ENCODE measurements at regions not wholly inside any gene's neighbourhood (a gene's known extent, or its start where the extent isn't known, plus 50 kb on each side); places are given as distances from the start of the nearest gene placed in this dataset.

GRCh38 chr15:38689522-38689921 is 124.9 kb upstream of the RASGRP1 start:
- Histone ChIP-seq H3K27me3 (ENCODE audit: low read depth, low read length) (no peaks in the 10 kb centered on the region), H3K36me3 (replicated peaks; ENCODE audit: low read depth, low read length) (peaks cover 3% of the 10 kb centered on the region), H3K9ac (ENCODE audit: low read length) (peak overlapping the region; percentile 77), H3K79me2 (ENCODE audit: low read length) (no peaks in the 10 kb centered on the region), H3K27ac (ENCODE audit: low read length) (peak overlapping the region; percentile 92), H3K4me1 (ENCODE audit: low read length) (peaks cover 98% of the 10 kb centered on the region), H3K4me3 (ENCODE audit: low read length) (peak overlapping the region; percentile 59), H4K20me1 (ENCODE audit: insufficient read depth, low read length) (no peaks in the 10 kb centered on the region), H3K9me3 (ENCODE audit: insufficient read depth, low read length) (no peaks in the 10 kb centered on the region), H2AFZ (ENCODE audit: low read depth, low read length) (peak overlapping the region; percentile 6; the same call in 1 of the 2 replicates), H3K4me2 (ENCODE audit: low read length) (peak overlapping the region; percentile 77)
- no peak for TF ChIP-seq EZH2phosphoT487 (IDR thresholded peaks at IDR 0.05; ENCODE audit: low read depth)
- no peak for TF ChIP-seq CTCF (IDR thresholded peaks at IDR 0.05; ENCODE audit: low read depth, low read length)

DNA sequence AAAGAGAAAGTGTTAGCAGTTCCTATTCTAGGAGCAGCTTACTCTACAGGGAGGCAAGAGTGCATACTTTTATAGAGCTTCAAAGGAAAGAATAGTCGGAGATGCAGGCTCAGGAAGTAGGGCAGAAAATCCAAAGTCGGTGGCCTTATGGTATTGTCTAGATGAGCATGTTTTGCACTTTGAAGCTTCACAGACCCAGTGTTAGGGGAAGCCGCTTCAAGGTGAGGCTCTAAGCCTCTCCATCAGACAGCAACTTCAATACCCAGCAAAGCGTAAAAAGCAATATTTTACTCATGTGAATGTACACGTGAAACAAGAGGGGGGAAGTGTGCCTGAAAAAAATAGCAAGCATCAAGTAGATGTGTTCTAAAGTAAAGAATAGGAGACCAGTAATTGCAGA is 125.6 kb upstream of the RASGRP1 start:
- Histone ChIP-seq H2AFZ (ENCODE audit: low read depth, low read length) (no peak overlapping the region), H3K4me1 (ENCODE audit: low read length) (peaks cover 98% of the 10 kb centered on the region), H3K36me3 (replicated peaks; ENCODE audit: low read depth, low read length) (peaks cover 3% of the 10 kb centered on the region), H3K4me3 (ENCODE audit: low read length) (peak overlapping the region; percentile 59), H4K20me1 (ENCODE audit: insufficient read depth, low read length) (no peaks in the 10 kb centered on the region), H3K27ac (ENCODE audit: low read length) (peak overlapping the region; percentile 92), H3K79me2 (ENCODE audit: low read length) (no peaks in the 10 kb centered on the region), H3K9me3 (ENCODE audit: insufficient read depth, low read length) (no peaks in the 10 kb centered on the region), H3K27me3 (ENCODE audit: low read depth, low read length) (no peaks in the 10 kb centered on the region), H3K9ac (ENCODE audit: low read length) (peak overlapping the region; percentile 77), H3K4me2 (ENCODE audit: low read length) (peak overlapping the region; percentile 77)
- no peak for TF ChIP-seq EZH2phosphoT487 (IDR thresholded peaks at IDR 0.05; ENCODE audit: low read depth)
- no peak for TF ChIP-seq CTCF (IDR thresholded peaks at IDR 0.05; ENCODE audit: low read depth, low read length)

GRCh38 chr15:38690719-38691332 is 126.2 kb upstream of the RASGRP1 start:
- peak overlapping the region; percentile 77 for H3K9ac ChIP-seq (ENCODE audit: low read length)
- H3K27ac ChIP-seq (ENCODE audit: low read length) = peak overlapping the region; percentile 92
- H3K36me3 ChIP-seq (replicated peaks; ENCODE audit: low read depth, low read length) = peaks cover 3% of the 10 kb centered on the region
- H3K4me3 ChIP-seq (ENCODE audit: low read length) = peak overlapping the region; percentile 59
- H2AFZ ChIP-seq (ENCODE audit: low read depth, low read length) = no peak overlapping the region
- H4K20me1 ChIP-seq (ENCODE audit: insufficient read depth, low read length) = no peaks in the 10 kb centered on the region
- no peaks in the 10 kb centered on the region for H3K9me3 ChIP-seq (ENCODE audit: insufficient read depth, low read length)
- peak overlapping the region; percentile 77 for H3K4me2 ChIP-seq (ENCODE audit: low read length)
- TF ChIP-seq CTCF (IDR thresholded peaks at IDR 0.05; ENCODE audit: low read depth, low read length) = peak; percentile 89
- TF ChIP-seq EZH2phosphoT487 (IDR thresholded peaks at IDR 0.05; ENCODE audit: low read depth) = no peak
- no peaks in the 10 kb centered on the region for H3K27me3 ChIP-seq (ENCODE audit: low read depth, low read length)
- no peaks in the 10 kb centered on the region for H3K79me2 ChIP-seq (ENCODE audit: low read length)
- H3K4me1 ChIP-seq (ENCODE audit: low read length) = peaks cover 99% of the 10 kb centered on the region

DNA sequence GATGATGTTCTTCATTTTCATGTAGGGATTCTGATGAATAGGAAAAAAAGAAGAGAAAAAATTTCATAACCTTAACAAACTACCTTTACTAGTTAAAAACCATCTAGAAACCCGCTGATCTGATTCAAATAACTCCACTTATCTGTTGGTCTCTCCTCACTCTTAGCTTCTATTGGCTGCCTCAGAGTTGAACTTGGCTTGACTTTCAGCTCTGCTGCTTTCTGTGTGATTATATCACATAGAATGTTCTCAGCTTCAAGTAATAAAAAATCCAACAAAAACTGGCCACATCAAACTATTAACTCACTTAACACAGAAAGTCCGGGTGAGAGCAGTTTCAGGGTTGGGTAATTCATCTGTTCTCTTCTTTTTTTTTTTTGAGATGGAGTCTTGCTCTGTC is 126.8 kb upstream of the RASGRP1 start:
- Histone ChIP-seq H3K4me1 (ENCODE audit: low read length) (peaks cover 99% of the 10 kb centered on the region), H3K27ac (ENCODE audit: low read length) (peak overlapping the region; percentile 92), H3K27me3 (ENCODE audit: low read depth, low read length) (no peaks in the 10 kb centered on the region), H3K9ac (ENCODE audit: low read length) (peak overlapping the region; percentile 77), H3K36me3 (replicated peaks; ENCODE audit: low read depth, low read length) (peaks cover 3% of the 10 kb centered on the region), H3K79me2 (ENCODE audit: low read length) (no peaks in the 10 kb centered on the region), H3K4me2 (ENCODE audit: low read length) (peak overlapping the region; percentile 77), H3K9me3 (ENCODE audit: insufficient read depth, low read length) (no peaks in the 10 kb centered on the region), H4K20me1 (ENCODE audit: insufficient read depth, low read length) (no peaks in the 10 kb centered on the region), H2AFZ (ENCODE audit: low read depth, low read length) (no peak overlapping the region), H3K4me3 (ENCODE audit: low read length) (peak overlapping the region; percentile 59)
- TF ChIP-seq CTCF (IDR thresholded peaks at IDR 0.05; ENCODE audit: low read depth, low read length) (no peak), EZH2phosphoT487 (IDR thresholded peaks at IDR 0.05; ENCODE audit: low read depth) (no peak)

Measured in OCI-LY3 (cell line).